Activated T-helper 2 cell treated with anti-CD3 and anti-CD28 coated beads, Interferon-gamma antibody, Interleukin-2, Interleukin-4, amounts not matched to agents 10 μg/mL and 5 μg/mL and 100 μg/mL, durations not matched to agents 14 hours and 24 hours and 36 hours (primary cell): ENCODE measurements at regions not wholly inside any gene's neighbourhood (a gene's known extent, or its start where the extent isn't known, plus 50 kb on each side); places are given as distances from the start of the nearest gene placed in this dataset.

Source experiments
- DNase-seq: peaks from one replicate; pipeline ENCODE4 v3.0.0; 2021; ENCODE audit warnings: low spot score
- H3K27ac Mint-ChIP-seq: one replicate; pipeline ENCODE4 v1.8.0; 2021; ENCODE audit warnings: mixed read lengths
- H3K27me3 Mint-ChIP-seq: one replicate; pipeline ENCODE4 v1.8.0; 2021; ENCODE audit warnings: low read depth, mixed read lengths
- H3K36me3 Mint-ChIP-seq: one replicate; pipeline ENCODE4 v1.8.0; 2021; ENCODE audit warnings: low read depth, mixed read lengths
- H3K4me1 Mint-ChIP-seq: one replicate; pipeline ENCODE4 v1.8.0; 2021; ENCODE audit warnings: low read depth, mixed read lengths
- H3K4me3 Mint-ChIP-seq: one replicate; pipeline ENCODE4 v1.8.0; 2021; ENCODE audit warnings: low read depth, mild to moderate bottlenecking, moderate library complexity, mixed read lengths
- H3K9me3 Mint-ChIP-seq: one replicate; pipeline ENCODE4 v1.8.0; 2021; ENCODE audit warnings: mixed read lengths
- intact Hi-C: fragments of 100-400 bp; cut with micrococcal nuclease; formaldehyde crosslinking; loops from one replicate; pipeline ENCODE4 v1.15.1; 2023

DNA sequence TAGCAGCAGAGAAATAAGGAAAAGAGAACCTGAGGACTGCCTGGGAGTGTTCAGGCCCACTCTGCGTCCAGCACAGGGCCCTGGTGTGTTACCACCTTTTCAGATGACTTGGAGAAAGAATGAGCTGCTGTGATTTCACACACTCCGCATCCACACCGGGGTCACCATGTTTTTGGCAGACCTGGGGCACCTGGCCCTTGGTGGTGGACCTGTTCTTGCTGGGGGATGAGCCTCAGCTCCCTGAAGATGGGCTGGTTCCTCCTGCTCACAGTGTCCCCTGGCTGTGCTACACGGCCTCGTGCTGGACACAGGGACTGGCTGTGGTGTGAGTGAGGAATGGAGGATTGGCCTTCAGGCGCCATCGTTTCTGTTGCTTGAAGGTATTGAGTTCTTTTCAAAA, 1381.4 kb downstream of the TBC1D22A start:
- Mint-ChIP-seq H3K36me3 (no peaks in the 10 kb centered on the region), H3K4me3 (no peak overlapping the region), H3K27ac (no peak overlapping the region), H3K9me3 (no peaks in the 10 kb centered on the region), H3K4me1 (no peaks in the 10 kb centered on the region), H3K27me3 (peaks cover 7% of the 10 kb centered on the region)
- intact Hi-C loops, result no loop called here
- no peak for DNase-seq

DNA sequence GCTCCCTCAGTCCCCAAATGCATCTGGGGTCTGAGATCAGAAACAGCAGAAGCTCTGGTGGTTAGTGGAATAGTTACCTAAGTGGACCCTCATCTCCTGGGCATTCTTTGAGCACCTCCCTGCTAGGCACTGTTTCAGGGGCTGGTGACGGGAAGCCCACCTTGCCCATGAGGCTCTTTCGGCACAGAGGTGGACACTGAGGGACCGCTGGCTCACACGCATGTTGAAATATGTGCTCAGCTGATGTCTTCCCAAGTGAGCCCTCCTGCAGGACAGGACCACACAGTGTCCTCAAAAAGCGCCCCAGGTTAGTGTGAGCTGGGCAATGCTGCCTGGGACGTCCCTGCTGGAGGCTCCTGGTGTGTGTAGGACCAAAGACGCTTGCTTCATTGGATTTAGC, 1379.9 kb downstream of the TBC1D22A start:
- H3K4me3 Mint-ChIP-seq, result no peak overlapping the region
- intact Hi-C loops, result no loop called here
- no peak for DNase-seq
- H3K4me1 Mint-ChIP-seq, result no peaks in the 10 kb centered on the region
- no peaks in the 10 kb centered on the region for H3K36me3 Mint-ChIP-seq
- H3K27me3 Mint-ChIP-seq, result peaks cover 10% of the 10 kb centered on the region
- no peaks in the 10 kb centered on the region for H3K9me3 Mint-ChIP-seq
- H3K27ac Mint-ChIP-seq, result no peak overlapping the region

DNA sequence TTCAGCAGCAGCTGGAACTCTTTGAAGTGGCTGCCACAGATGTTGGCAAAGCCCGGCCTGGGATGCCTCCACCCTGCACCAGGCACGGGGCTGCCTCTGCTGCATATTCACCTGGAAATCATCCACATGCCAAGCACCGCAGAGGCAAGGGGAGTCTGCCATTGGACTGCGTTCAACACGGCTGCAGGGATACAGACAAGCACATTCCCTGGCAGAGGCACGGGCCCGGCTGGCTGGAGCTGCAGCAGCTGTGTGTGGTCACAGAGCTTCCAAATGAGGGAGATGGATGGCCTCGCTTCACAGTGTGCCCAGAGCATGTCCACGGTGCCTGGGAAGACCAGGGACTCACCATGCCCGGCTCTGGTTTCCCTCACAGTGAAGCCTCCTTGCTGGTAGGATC, 1378.9 kb downstream of the TBC1D22A start:
- intact Hi-C loops, result no loop called here

DNA sequence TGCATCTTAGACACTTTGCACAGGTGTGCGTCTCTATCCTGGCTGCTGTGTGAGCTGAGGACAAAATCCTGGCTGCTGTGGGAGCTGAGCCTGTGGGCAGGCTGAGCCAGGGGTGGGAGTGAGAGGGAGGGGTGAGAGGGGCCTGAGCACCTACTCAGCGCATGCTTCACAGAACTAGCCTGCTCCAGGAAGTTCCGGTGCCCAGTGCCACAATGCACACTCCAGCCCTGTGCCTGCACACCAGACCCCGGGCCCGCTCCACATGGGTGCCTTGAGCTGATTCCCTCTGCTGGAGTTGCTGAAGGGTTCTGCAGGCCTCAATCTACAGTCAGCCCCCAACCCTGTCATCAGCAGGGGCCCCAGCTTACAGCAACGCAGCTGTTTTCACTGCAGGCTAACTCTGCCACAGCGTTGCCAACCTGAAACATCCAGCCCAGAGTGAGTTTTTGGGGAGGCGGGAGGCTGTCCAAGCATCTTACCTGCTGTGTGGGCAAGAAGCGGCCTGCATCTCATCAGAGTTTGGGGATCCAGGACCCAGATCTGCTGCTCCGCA, 1377.9 kb downstream of the TBC1D22A start:
- no peak overlapping the region for H3K27ac Mint-ChIP-seq
- DNase-seq, result no peak
- H3K4me1 Mint-ChIP-seq, result no peaks in the 10 kb centered on the region
- intact Hi-C loops, result no loop called here
- H3K27me3 Mint-ChIP-seq, result peaks cover 12% of the 10 kb centered on the region
- H3K9me3 Mint-ChIP-seq, result no peaks in the 10 kb centered on the region
- H3K36me3 Mint-ChIP-seq, result no peaks in the 10 kb centered on the region
- no peak overlapping the region for H3K4me3 Mint-ChIP-seq

More for the DNA sequence above, 1378.9 kb downstream of the TBC1D22A start:
- Mint-ChIP-seq H3K36me3 (no peaks in the 10 kb centered on the region), H3K4me3 (no peak overlapping the region), H3K27me3 (peaks cover 13% of the 10 kb centered on the region), H3K27ac (no peak overlapping the region), H3K4me1 (no peaks in the 10 kb centered on the region), H3K9me3 (no peaks in the 10 kb centered on the region)
- no peak for DNase-seq

DNA sequence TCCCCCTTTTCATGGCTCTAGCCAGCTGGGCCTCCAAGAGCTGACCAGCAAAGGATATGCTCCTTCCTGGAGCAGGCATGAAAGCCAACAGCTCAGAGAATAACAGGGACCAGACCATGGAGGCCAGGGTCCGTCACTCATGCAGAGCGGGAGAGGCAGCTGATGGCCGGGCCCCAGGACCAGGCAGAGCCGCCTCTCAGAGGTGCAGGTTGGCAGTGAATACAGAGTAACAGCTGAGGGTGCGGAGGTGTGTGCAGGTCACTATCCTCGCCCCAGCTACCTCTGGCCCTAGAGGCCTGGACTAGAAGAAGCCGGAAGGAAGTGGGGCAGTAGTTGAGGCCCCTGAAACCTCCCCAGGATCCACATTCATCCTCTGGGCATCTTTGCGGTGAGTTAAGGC, 1377.3 kb downstream of the TBC1D22A start:
- Mint-ChIP-seq H3K27ac (no peak overlapping the region), H3K4me1 (no peaks in the 10 kb centered on the region), H3K9me3 (no peaks in the 10 kb centered on the region), H3K4me3 (no peak overlapping the region), H3K27me3 (peaks cover 9% of the 10 kb centered on the region), H3K36me3 (no peaks in the 10 kb centered on the region)
- intact Hi-C loops, result no loop called here
- no peak for DNase-seq

DNA sequence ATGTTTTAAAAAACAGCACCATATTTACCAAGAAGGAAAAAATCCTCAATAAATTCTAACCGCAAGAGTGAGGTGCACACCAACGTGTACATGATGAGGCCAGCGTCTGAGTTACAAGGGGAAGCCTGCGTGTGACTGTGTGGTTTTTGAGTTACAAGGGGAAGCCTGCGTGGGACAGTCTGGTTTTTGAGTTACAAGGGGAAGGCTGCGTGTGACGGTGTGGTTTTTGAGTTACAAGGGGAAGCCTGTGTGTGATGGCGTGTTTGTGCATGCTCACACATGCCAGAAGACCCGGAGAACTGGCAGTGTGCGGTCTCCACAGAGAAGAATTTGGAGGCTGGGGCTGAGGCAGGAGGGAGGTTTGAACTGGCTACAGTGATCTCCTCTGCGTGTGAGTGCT, 1376.4 kb downstream of the TBC1D22A start:
- DNase-seq, result no peak
- intact Hi-C loops, result no loop called here
- H3K27me3 Mint-ChIP-seq, result peaks cover 7% of the 10 kb centered on the region
- H3K36me3 Mint-ChIP-seq, result no peaks in the 10 kb centered on the region
- no peak overlapping the region for H3K27ac Mint-ChIP-seq
- H3K9me3 Mint-ChIP-seq, result no peaks in the 10 kb centered on the region
- H3K4me3 Mint-ChIP-seq, result no peak overlapping the region
- no peaks in the 10 kb centered on the region for H3K4me1 Mint-ChIP-seq

DNA sequence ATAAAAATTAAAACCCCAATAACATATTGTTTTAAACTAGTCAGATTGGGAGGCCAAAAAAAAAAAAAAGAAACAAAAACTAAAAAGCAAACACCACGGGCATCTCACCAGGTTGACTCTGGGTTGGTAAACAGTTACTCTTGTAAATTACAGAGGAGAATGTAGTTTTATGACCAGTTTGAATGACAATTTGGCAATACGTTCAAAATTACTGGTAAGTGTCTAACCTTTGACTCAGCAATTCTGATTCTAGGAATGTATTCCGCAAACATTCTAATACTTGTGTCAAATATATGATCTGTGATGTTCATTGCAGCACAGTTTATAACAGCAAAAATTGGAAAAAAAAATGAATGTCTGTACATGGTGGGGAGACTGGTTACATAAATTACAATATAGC, 1376.0 kb downstream of the TBC1D22A start:
- intact Hi-C loops, result no loop called here
- Mint-ChIP-seq H3K4me3 (no peak overlapping the region), H3K9me3 (no peaks in the 10 kb centered on the region), H3K27me3 (peaks cover 7% of the 10 kb centered on the region), H3K27ac (no peak overlapping the region), H3K4me1 (no peaks in the 10 kb centered on the region), H3K36me3 (no peaks in the 10 kb centered on the region)
- no peak for DNase-seq

DNA sequence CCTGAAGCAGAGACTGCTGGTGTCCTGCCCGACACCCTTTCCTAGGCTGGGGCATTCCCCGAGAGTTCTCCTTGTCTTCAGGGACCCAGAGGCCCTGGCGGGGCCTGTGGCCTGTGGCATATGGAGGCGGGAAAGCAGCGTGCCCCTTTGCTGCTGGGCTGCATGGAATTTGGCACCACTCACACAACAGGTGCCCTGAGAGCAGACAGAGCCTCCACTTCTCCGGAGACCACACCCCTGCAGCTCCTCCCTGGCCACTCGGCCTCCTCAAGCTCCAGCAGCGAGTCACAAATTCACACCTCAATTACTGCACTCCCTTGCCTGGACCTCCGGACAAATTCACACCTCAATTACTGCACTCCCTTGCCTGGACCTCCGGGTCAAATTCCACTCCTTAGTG, 1375.2 kb downstream of the TBC1D22A start:
- H3K36me3 Mint-ChIP-seq, result no peaks in the 10 kb centered on the region
- H3K27ac Mint-ChIP-seq, result no peak overlapping the region
- H3K9me3 Mint-ChIP-seq, result no peaks in the 10 kb centered on the region
- DNase-seq, result no peak
- H3K4me3 Mint-ChIP-seq, result no peak overlapping the region
- intact Hi-C loops, result no loop called here
- H3K4me1 Mint-ChIP-seq, result no peaks in the 10 kb centered on the region
- peaks cover 7% of the 10 kb centered on the region for H3K27me3 Mint-ChIP-seq

DNA sequence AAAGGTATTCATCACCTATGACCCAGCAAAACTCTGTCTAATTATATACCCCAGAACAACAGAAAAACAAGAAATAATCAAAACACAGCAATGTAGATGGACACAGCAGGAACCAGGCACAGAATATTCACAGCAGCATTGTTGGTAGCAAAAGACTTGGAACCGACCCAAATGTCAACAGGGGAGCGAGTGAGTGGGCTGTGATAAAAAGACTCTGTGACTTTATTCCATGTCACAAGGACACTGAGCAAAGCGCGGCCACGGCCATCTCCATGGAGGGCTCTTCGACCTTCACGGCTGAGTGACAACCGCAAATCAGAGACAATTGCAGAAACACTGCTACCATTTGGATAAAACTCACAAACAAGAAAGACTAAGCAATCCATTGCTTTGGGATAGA, 1373.1 kb downstream of the TBC1D22A start:
- H3K9me3 Mint-ChIP-seq, result no peaks in the 10 kb centered on the region

DNA sequence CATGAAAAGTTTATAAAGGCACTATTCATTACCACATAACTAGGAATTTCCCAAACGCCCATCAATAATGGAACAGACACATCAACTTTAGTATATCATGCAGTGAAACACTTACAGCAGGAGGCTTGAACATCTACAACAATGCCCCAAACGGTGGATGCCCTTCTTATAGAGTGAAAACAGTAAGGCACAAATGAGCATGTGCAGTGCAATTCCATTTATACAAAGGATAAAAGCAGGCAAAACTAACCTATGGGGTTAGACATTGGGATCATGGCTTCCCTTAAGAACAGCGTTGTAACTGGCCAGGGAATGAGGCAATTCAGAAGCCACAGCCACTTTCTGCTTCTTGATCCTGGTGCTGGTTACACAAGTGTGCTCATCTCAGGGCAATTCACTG, 1363.0 kb downstream of the TBC1D22A start:
- Mint-ChIP-seq H3K27ac (no peak overlapping the region), H3K9me3 (no peaks in the 10 kb centered on the region), H3K4me1 (no peaks in the 10 kb centered on the region), H3K36me3 (no peaks in the 10 kb centered on the region), H3K27me3 (peaks cover 4% of the 10 kb centered on the region), H3K4me3 (no peak overlapping the region)
- intact Hi-C loops, result no loop called here
- no peak for DNase-seq

More for the DNA sequence above, 1373.1 kb downstream of the TBC1D22A start:
- H3K36me3 Mint-ChIP-seq, result no peaks in the 10 kb centered on the region
- no peak overlapping the region for H3K4me3 Mint-ChIP-seq
- intact Hi-C loops, result no loop called here
- H3K4me1 Mint-ChIP-seq, result no peaks in the 10 kb centered on the region
- peaks cover 7% of the 10 kb centered on the region for H3K27me3 Mint-ChIP-seq
- no peak for DNase-seq
- no peak overlapping the region for H3K27ac Mint-ChIP-seq

DNA sequence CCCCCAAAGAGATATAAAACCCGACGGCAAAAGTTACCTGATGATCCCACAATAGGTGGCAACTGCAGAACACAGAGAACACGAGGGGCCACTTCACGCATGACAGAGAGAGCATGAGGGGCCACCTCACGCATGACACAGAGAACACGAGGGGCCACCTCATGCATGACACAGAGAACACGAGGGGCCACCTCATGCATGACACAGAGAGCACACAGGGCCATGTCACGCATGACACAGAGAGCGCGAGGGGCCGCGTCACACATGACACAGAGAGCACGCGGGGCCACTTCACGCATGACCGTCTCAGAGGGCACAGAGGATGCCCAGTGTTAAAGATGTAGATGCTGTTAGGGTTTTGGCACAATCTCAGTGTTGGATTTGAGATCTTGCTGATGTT, 1359.5 kb downstream of the TBC1D22A start:
- intact Hi-C loops, result no loop called here
- no peaks in the 10 kb centered on the region for H3K9me3 Mint-ChIP-seq
- H3K27ac Mint-ChIP-seq, result no peak overlapping the region
- no peaks in the 10 kb centered on the region for H3K4me1 Mint-ChIP-seq
- no peak for DNase-seq
- H3K27me3 Mint-ChIP-seq, result peaks cover 5% of the 10 kb centered on the region
- no peak overlapping the region for H3K4me3 Mint-ChIP-seq
- no peaks in the 10 kb centered on the region for H3K36me3 Mint-ChIP-seq

DNA sequence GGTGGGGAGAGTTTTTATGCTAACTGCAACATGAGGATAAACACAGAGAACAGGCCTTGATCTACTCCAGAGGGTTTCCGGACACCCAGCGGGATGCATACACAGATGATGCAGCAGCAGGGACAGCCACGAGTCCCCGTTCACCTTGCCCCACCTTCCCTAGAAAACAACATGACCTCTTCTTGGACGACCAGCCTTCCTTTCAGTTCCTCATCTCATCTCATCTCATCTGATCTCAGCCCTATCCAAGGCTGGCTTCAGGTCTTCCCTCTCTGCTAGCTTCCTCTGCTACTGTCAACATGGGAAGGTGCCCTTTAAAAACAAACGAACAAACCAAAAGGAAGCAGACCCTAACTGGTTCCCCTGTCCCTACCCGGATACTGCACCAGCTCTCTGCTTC, 1356.2 kb downstream of the TBC1D22A start:
- no peak overlapping the region for H3K4me3 Mint-ChIP-seq
- no peak overlapping the region for H3K27ac Mint-ChIP-seq
- H3K36me3 Mint-ChIP-seq, result no peaks in the 10 kb centered on the region
- H3K4me1 Mint-ChIP-seq, result no peaks in the 10 kb centered on the region
- peaks cover 10% of the 10 kb centered on the region for H3K27me3 Mint-ChIP-seq
- no peak for DNase-seq
- intact Hi-C loops, result no loop called here
- H3K9me3 Mint-ChIP-seq, result no peaks in the 10 kb centered on the region

DNA sequence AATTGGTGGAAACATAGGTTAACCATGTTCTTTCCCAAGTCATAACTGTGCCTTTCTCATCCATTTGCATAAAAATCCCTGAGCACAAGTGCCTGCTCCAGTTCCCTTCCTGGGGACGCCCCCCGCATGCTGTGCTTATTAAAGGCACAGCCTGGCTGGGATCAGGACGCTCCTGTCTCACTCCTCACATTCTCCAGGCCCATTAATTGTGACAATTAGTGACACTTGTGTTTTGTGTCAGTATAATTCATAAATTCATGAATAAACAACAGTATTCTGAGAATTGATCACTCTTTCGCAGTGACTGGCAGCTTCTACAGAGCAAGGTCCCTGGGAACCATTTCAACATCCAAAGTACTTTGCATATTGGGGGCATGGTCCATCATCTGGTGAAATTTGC, 1354.4 kb downstream of the TBC1D22A start:
- Mint-ChIP-seq H3K36me3 (no peaks in the 10 kb centered on the region), H3K4me1 (peaks cover 7% of the 10 kb centered on the region), H3K27ac (no peak overlapping the region), H3K9me3 (no peaks in the 10 kb centered on the region), H3K4me3 (no peak overlapping the region), H3K27me3 (peaks cover 10% of the 10 kb centered on the region)
- intact Hi-C loops, result no loop called here
- DNase-seq, result no peak
